HG02840 (cell line): ENCODE measurements at regions not wholly inside any gene's neighbourhood (a gene's known extent, or its start where the extent isn't known, plus 50 kb on each side); places are given as distances from the start of the nearest gene placed in this dataset.

ENCODE experiments used
- ATAC-seq: cut with Tn5 transposase; IDR thresholded peaks from one replicate; pipeline ENCODE4 v1.9.1; 2021; ENCODE audit warnings: mild to moderate bottlenecking, moderate library complexity, moderate number of reproducible peaks; ENCODE audit not compliant: unreplicated experiment, low FRiP score

- ATAC-seq: no peak
These were observed 340.7 kb upstream of the DDHD1 start for GRCh38 chr14:53493860-53494259.

- no peak for ATAC-seq
These were observed 340.2 kb upstream of the DDHD1 start for GRCh38 chr14:53493320-53493719.

GRCh38 chr14:53491884-53492277 lies 338.8 kb upstream of the DDHD1 start:
- no peak for ATAC-seq

GRCh38 chr14:53491256-53491883 lies 338.2 kb upstream of the DDHD1 start:
- no peak for ATAC-seq

- ATAC-seq: no peak
These were observed 325.1 kb upstream of the DDHD1 start for GRCh38 chr14:53478174-53478573.

GRCh38 chr14:53473480-53473879 lies 320.4 kb upstream of the DDHD1 start:
- no peak for ATAC-seq

GRCh38 chr14:53472306-53472705 lies 319.2 kb upstream of the DDHD1 start:
- no peak for ATAC-seq

GRCh38 chr14:53470351-53471043 lies 317.4 kb upstream of the DDHD1 start:
- ATAC-seq: no peak

GRCh38 chr14:53468876-53469275 lies 315.8 kb upstream of the DDHD1 start:
- ATAC-seq: no peak

GRCh38 chr14:53464376-53464775 lies 311.3 kb upstream of the DDHD1 start:
- no peak for ATAC-seq

GRCh38 chr14:53462931-53463778 lies 310.0 kb upstream of the DDHD1 start:
- ATAC-seq: no peak

- ATAC-seq: no peak
These were observed 308.7 kb upstream of the DDHD1 start for GRCh38 chr14:53461858-53462257.

GRCh38 chr14:53460544-53460943 lies 307.4 kb upstream of the DDHD1 start:
- ATAC-seq: no peak

- ATAC-seq: no peak
These were observed 305.3 kb upstream of the DDHD1 start for GRCh38 chr14:53458368-53458814.

- no peak for ATAC-seq
These were observed 303.8 kb upstream of the DDHD1 start for GRCh38 chr14:53456931-53457330.

GRCh38 chr14:53452005-53452673 lies 299.0 kb upstream of the DDHD1 start:
- no peak for ATAC-seq

GRCh38 chr14:53450871-53451270 lies 297.7 kb upstream of the DDHD1 start:
- ATAC-seq: no peak

GRCh38 chr14:53448682-53449081 lies 295.6 kb upstream of the DDHD1 start:
- ATAC-seq: no peak

GRCh38 chr14:53444677-53445312 lies 291.7 kb upstream of the DDHD1 start:
- no peak for ATAC-seq

GRCh38 chr14:53441789-53442188 lies 288.7 kb upstream of the DDHD1 start:
- ATAC-seq: no peak
